HepG2 (cell line): ENCODE measurements at regions not wholly inside any gene's neighbourhood (a gene's known extent, or its start where the extent isn't known, plus 50 kb on each side); places are given as distances from the start of the nearest gene placed in this dataset.

ENCODE experiments used
- ATAC-seq: fragments of 200-7000 bp; cut with Tn5 transposase; 3 replicates; pipeline ENCODE4 v1.9.1; 2020; ENCODE audit warnings: mild to moderate bottlenecking, moderate library complexity
- BruUV-seq: library from RNA; stranded (reverse); fragments of 400-500 nt; replicated peaks from 2 replicates; lab custom pipeline; 2021; lab: Mats Ljungman, UMichigan
- CTCF ChIA-PET: fragments of 300-600 bp; formaldehyde crosslinking; extraction: SDS; loops from one replicate; lab custom pipeline; 2021; ENCODE audit warnings: low total read pairs, inconsistent platforms, low intra/inter-chr PET ratio; lab: Yijun Ruan, JAX
- POLR2A ChIA-PET: fragments of 350-600 bp; sonication (Branson Sonifier 250); formaldehyde crosslinking; loops from one replicate; lab custom pipeline; 2020; ENCODE audit warnings: antibody characterized with exemption, inconsistent platforms; lab: Yijun Ruan, JAX
- DNase-seq: peaks from one replicate; pipeline ENCODE4 v3.0.0-alpha.2; 2015; ENCODE audit warnings: low spot score
- FAIRE-seq: peaks from 3 replicates; lab custom pipeline; 2011; peaks lifted over from hg19 to GRCh38; lab: Jason Lieb, UNC
- H2AFZ ChIP-seq: one replicate; pipeline ENCODE4 v1.6.1; 2011; ENCODE audit warnings: low read length, inconsistent platforms
- H3K27ac ChIP-seq: fragments of 300-600 bp; 3 replicates; pipeline ENCODE4 v1.8.0; 2011; ENCODE audit warnings: mixed run types, mild to moderate bottlenecking, mixed read lengths, low read length, inconsistent platforms; ENCODE audit not compliant: insufficient read depth; ENCODE audit errors: extremely low read length
- H3K27me3 ChIP-seq, 2 experiments: fragments of 200-600 bp in 1 of 2; 2 replicates in 1 of 2; 3 replicates in 1 of 2; pipeline versions ENCODE4 v1.6.0 to v1.8.0; 2011; ENCODE audit warnings: low read length in 2 of 2, mild to moderate bottlenecking in 2 of 2, moderate library complexity in 2 of 2, inconsistent platforms in 1 of 2; ENCODE audit not compliant: insufficient read depth in 2 of 2, control insufficient read depth in 1 of 2
- H3K36me3 ChIP-seq, 2 experiments: fragments of 200-600 bp in 1 of 2; replicated peaks in 1 of 2; 2 replicates in 1 of 2; 3 replicates in 1 of 2; pipeline versions ENCODE4 v1.5.1 to v1.8.0; 2011; ENCODE audit warnings: low read length in 2 of 2, inconsistent platforms in 1 of 2; ENCODE audit not compliant: insufficient read depth in 2 of 2, control insufficient read depth in 1 of 2
- H3K4me1 ChIP-seq: 2 replicates; pipeline ENCODE4 v1.5.1; 2012; ENCODE audit warnings: low read length, inconsistent platforms; ENCODE audit not compliant: insufficient read depth
- H3K4me2 ChIP-seq: 2 replicates; pipeline ENCODE4 v1.6.0; 2011; ENCODE audit warnings: low read depth, low read length, inconsistent platforms
- H3K4me3 ChIP-seq, 3 experiments: fragments of 200-600 bp in 1 of 3; sonication (generic), shearing (Covaris generic) in 1 of 3; replicated peaks in 1 of 3; 2 replicates each; pipeline ENCODE4 v1.5.1; 2011 to 2016; ENCODE audit warnings: low read length in 3 of 3, inconsistent platforms in 2 of 3, low read depth in 2 of 3, mild to moderate bottlenecking in 2 of 3, control low read depth in 1 of 3, mixed read lengths in 1 of 3; ENCODE audit not compliant: insufficient read depth in 1 of 3
- H3K79me2 ChIP-seq: one replicate; pipeline ENCODE4 v1.6.1; 2011; ENCODE audit warnings: low read length, inconsistent platforms; ENCODE audit not compliant: insufficient read depth
- H3K9ac ChIP-seq: 2 replicates; pipeline ENCODE4 v1.6.0; 2011; ENCODE audit warnings: mild to moderate bottlenecking, low read depth, low read length, inconsistent platforms; ENCODE audit not compliant: insufficient read depth
- H3K9me3 ChIP-seq: 2 replicates; pipeline ENCODE4 v1.5.1; 2012; ENCODE audit warnings: mild to moderate bottlenecking, low read length
- H4K20me1 ChIP-seq: 2 replicates; pipeline ENCODE4 v1.6.0; 2011; ENCODE audit warnings: inconsistent platforms, mild to moderate bottlenecking, low read length, moderate library complexity; ENCODE audit not compliant: insufficient read depth
- AGO2 ChIP-seq: fragments of 200-400 bp; formaldehyde crosslinking; optimal IDR thresholded peaks from 2 replicates; pipeline ENCODE3; 2017; ENCODE audit warnings: mild to moderate bottlenecking, low read depth, low read length, moderate library complexity
- RBFOX2 ChIP-seq: fragments of 200-400 bp; formaldehyde crosslinking; IDR thresholded peaks from 2 replicates; pipeline ENCODE4 v1.6.1; 2017; ENCODE audit warnings: low read depth, mild to moderate bottlenecking, low read length
- RORA ChIP-seq: sonication (generic); formaldehyde crosslinking; IDR thresholded peaks from 2 replicates; pipeline ENCODE4 v1.5.0; 2020; ENCODE audit warnings: mild to moderate bottlenecking, missing genetic modification reagents, moderate library complexity
- ZNF510 ChIP-seq: sonication (generic); formaldehyde crosslinking; IDR thresholded peaks from 2 replicates; pipeline ENCODE4 v1.4.0; 2020; ENCODE audit warnings: low read depth, mild to moderate bottlenecking, missing genetic modification reagents
- WGBS: methylation state at CpG from one replicate; pipeline ENCODE4 v1.1.6; 2017; ENCODE audit warnings: low lambda C conversion rate; 5-methylcytosine and 5-hydroxymethylcytosine counted together
- in situ Hi-C: cut with HindIII; loops from 2 replicates; pipeline ENCODE4 v1.10.0; 2017; ENCODE audit warnings: low pct_unique_long_range_greater_than_20kb; ENCODE audit not compliant: extremely low pct_ligation_motif_present
- intact Hi-C: fragments of 100-400 bp; cut with micrococcal nuclease; formaldehyde crosslinking; loops from one replicate; pipeline ENCODE4 v1.10.0; 2022; ENCODE audit not compliant: unreplicated experiment
- TF ChIP-seq, protein P1 (sequence below): sonication (generic); formaldehyde crosslinking; IDR thresholded peaks from 2 replicates; pipeline ENCODE4 v1.5.1; 2020; ENCODE audit warnings: mild to moderate bottlenecking, missing genetic modification reagents, moderate library complexity

- TF ChIP-seq RORA (CRISPR knock-in tag): 0 out of 2 replicates have a peak, but pooled peaks have one; percentile 73
These were observed 195.9 kb downstream of the HS3ST3A1 start (continued) for GRCh38 chr17:13405807-13406206.

DNA sequence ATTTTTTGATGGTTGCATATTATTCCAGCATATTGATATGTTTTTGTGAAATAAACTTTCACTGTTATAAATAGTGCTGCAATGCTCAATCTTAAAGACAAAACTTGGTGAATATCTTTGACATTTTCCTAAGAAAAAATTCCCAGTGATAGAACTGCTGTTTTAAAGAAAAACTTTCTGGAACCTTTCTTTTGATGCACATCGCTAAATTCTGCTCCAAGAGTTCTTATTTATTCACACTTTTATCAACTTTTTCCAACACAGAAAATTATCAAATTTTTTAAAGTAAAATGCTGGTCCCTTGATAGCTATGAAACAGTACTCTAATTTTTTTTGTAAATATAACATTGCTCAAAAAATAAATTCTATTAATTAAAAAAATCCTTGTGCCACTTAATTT, 196.6 kb downstream of the HS3ST3A1 start:
- Histone ChIP-seq H3K4me3 (peak overlapping the region in 1 of 3 experiments; percentile 56; a peak in 1 of 6 replicates), H3K4me2 (peak overlapping the region; percentile 82; the same call in 1 of the 2 replicates), H3K27me3 (no peaks in the 10 kb centered on the region), H4K20me1 (no peaks in the 10 kb centered on the region), H2AFZ (no peak overlapping the region), H3K79me2 (no peaks in the 10 kb centered on the region), H3K27ac (peak overlapping the region; percentile 79)
- WGBS: 88% methylated on average over 1 of the region's 1 CpG
- POLR2A ChIA-PET: interaction anchor here (1.4 to 2.5 kb wide), 3 partner anchors 10 to 17 kb away, joined by 3 to 11 read pairs (median 6); no protein-coding TSS in a partner anchor
- CTCF ChIA-PET: no interaction called here
- DNase-seq (no peak), FAIRE-seq (no peak)
- in situ Hi-C loops: no loop called here
- TF ChIP-seq ZNF510 (CRISPR knock-in tag) (no peak), AGO2 (peak; percentile 67), RBFOX2 (peak; percentile 82)
- TF ChIP-seq, protein P1, sequence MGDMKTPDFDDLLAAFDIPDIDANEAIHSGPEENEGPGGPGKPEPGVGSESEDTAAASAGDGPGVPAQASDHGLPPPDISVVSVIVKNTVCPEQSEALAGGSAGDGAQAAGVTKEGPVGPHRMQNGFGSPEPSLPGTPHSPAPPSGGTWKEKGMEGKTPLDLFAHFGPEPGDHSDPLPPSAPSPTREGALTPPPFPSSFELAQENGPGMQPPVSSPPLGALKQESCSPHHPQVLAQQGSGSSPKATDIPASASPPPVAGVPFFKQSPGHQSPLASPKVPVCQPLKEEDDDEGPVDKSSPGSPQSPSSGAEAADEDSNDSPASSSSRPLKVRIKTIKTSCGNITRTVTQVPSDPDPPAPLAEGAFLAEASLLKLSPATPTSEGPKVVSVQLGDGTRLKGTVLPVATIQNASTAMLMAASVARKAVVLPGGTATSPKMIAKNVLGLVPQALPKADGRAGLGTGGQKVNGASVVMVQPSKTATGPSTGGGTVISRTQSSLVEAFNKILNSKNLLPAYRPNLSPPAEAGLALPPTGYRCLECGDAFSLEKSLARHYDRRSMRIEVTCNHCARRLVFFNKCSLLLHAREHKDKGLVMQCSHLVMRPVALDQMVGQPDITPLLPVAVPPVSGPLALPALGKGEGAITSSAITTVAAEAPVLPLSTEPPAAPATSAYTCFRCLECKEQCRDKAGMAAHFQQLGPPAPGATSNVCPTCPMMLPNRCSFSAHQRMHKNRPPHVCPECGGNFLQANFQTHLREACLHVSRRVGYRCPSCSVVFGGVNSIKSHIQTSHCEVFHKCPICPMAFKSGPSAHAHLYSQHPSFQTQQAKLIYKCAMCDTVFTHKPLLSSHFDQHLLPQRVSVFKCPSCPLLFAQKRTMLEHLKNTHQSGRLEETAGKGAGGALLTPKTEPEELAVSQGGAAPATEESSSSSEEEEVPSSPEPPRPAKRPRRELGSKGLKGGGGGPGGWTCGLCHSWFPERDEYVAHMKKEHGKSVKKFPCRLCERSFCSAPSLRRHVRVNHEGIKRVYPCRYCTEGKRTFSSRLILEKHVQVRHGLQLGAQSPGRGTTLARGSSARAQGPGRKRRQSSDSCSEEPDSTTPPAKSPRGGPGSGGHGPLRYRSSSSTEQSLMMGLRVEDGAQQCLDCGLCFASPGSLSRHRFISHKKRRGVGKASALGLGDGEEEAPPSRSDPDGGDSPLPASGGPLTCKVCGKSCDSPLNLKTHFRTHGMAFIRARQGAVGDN (CRISPR knock-in tag): no peak
- TF ChIP-seq, all 625 proteins: peak for 2
- intact Hi-C loops: loop anchor here (10.0 kb wide), 1 partner anchor 60 kb away; no protein-coding TSS in a partner anchor
- peaks cover 84% of the 10 kb centered on the region for H3K4me1 ChIP-seq
- ATAC-seq: no peak
- BruUV-seq: no TSS peak
- H3K9me3 ChIP-seq: no peaks in the 10 kb centered on the region
- no peaks in the 10 kb centered on the region for H3K36me3 ChIP-seq
- 0 out of 2 replicates have a peak overlapping the region, but pooled peaks have one; percentile 67 for H3K9ac ChIP-seq
